Activated B cell treated with CpG ODN at 0.5 μM for 24 hours (primary cell): ENCODE measurements at regions not wholly inside any gene's neighbourhood (a gene's known extent, or its start where the extent isn't known, plus 50 kb on each side); places are given as distances from the start of the nearest gene placed in this dataset.

Experiments used
- ATAC-seq: fragments of 200-7000 bp; cut with Tn5 transposase; one replicate; pipeline ENCODE4 v1.10.0; 2021; ENCODE audit warnings: low read depth, mild to moderate bottlenecking, moderate library complexity
- CTCF ChIA-PET: fragments of 350-600 bp; sonication (Branson Sonifier 250); formaldehyde crosslinking; loops from one replicate; lab custom pipeline; 2021; ENCODE audit warnings: antibody characterized with exemption; lab: Charles Lee
- POLR2A ChIA-PET: fragments of 350-600 bp; sonication (Branson Sonifier 250); formaldehyde crosslinking; loops from one replicate; lab custom pipeline; 2021; ENCODE audit warnings: antibody characterized with exemption; lab: Charles Lee
- DNase-seq: peaks from one replicate; pipeline ENCODE4 v3.0.0; 2022
- H3K27ac Mint-ChIP-seq: one replicate; pipeline ENCODE4 v1.8.0; 2020; ENCODE audit warnings: mixed read lengths
- H3K27me3 Mint-ChIP-seq: one replicate; pipeline ENCODE4 v1.8.0; 2021; ENCODE audit warnings: mixed read lengths
- H3K36me3 Mint-ChIP-seq: one replicate; pipeline ENCODE4 v1.8.0; 2021; ENCODE audit warnings: low read depth, mixed read lengths
- H3K4me1 Mint-ChIP-seq: one replicate; pipeline ENCODE4 v1.8.0; 2021; ENCODE audit warnings: mixed read lengths
- H3K4me3 Mint-ChIP-seq: one replicate; pipeline ENCODE4 v1.8.0; 2020; ENCODE audit warnings: mild to moderate bottlenecking, mixed read lengths
- H3K9me3 Mint-ChIP-seq: one replicate; pipeline ENCODE4 v1.8.0; 2020; ENCODE audit warnings: mixed read lengths
- CTCF ChIP-seq: fragments of 200-600 bp; IDR thresholded peaks from one replicate; pipeline ENCODE4 v1.8.0; 2022; ENCODE audit warnings: antibody characterized with exemption, mild to moderate bottlenecking
- intact Hi-C: fragments of 100-400 bp; cut with micrococcal nuclease; formaldehyde crosslinking; loops from one replicate; pipeline ENCODE4 v1.15.1; 2024

GRCh38 chr20:48196486-48196885 is 411.2 kb upstream of the SULF2 start:
- no peak for DNase-seq
- no peak for TF ChIP-seq CTCF
- H3K27me3 Mint-ChIP-seq: peaks cover 6% of the 10 kb centered on the region
- no peaks in the 10 kb centered on the region for H3K4me1 Mint-ChIP-seq
- POLR2A ChIA-PET: no interaction called here
- CTCF ChIA-PET: no interaction called here
- ATAC-seq: no peak
- H3K36me3 Mint-ChIP-seq: no peaks in the 10 kb centered on the region
- intact Hi-C loops: no loop called here
- H3K9me3 Mint-ChIP-seq: no peaks in the 10 kb centered on the region
- H3K27ac Mint-ChIP-seq: no peak overlapping the region
- no peak overlapping the region for H3K4me3 Mint-ChIP-seq

GRCh38 chr20:48196001-48196400 is 410.7 kb upstream of the SULF2 start:
- ATAC-seq (no peak), DNase-seq (no peak)
- no peaks in the 10 kb centered on the region for H3K36me3 Mint-ChIP-seq
- POLR2A ChIA-PET: no interaction called here
- no peak for TF ChIP-seq CTCF
- intact Hi-C loops: no loop called here
- H3K27ac Mint-ChIP-seq: no peak overlapping the region
- H3K9me3 Mint-ChIP-seq: no peaks in the 10 kb centered on the region
- H3K27me3 Mint-ChIP-seq: peaks cover 6% of the 10 kb centered on the region
- H3K4me1 Mint-ChIP-seq: no peaks in the 10 kb centered on the region
- CTCF ChIA-PET: no interaction called here
- no peak overlapping the region for H3K4me3 Mint-ChIP-seq

- TF ChIP-seq CTCF: no peak
- no peaks in the 10 kb centered on the region for H3K4me1 Mint-ChIP-seq
- DNase-seq: no peak
- ChIA-PET POLR2A (no interaction called here), CTCF (no interaction called here)
- peaks cover 6% of the 10 kb centered on the region for H3K27me3 Mint-ChIP-seq
- ATAC-seq: no peak
- no peaks in the 10 kb centered on the region for H3K36me3 Mint-ChIP-seq
- no peak overlapping the region for H3K4me3 Mint-ChIP-seq
- intact Hi-C loops: no loop called here
- H3K9me3 Mint-ChIP-seq: no peaks in the 10 kb centered on the region
- no peak overlapping the region for H3K27ac Mint-ChIP-seq
Measured at GRCh38 chr20:48195121-48195870, 410.0 kb upstream of the SULF2 start.

- DNase-seq (no peak), ATAC-seq (no peak)
- no peak overlapping the region for H3K27ac Mint-ChIP-seq
- ChIA-PET CTCF (no interaction called here), POLR2A (no interaction called here)
- intact Hi-C loops: no loop called here
- H3K36me3 Mint-ChIP-seq: no peaks in the 10 kb centered on the region
- no peaks in the 10 kb centered on the region for H3K4me1 Mint-ChIP-seq
- H3K27me3 Mint-ChIP-seq: peaks cover 6% of the 10 kb centered on the region
- H3K4me3 Mint-ChIP-seq: no peak overlapping the region
- H3K9me3 Mint-ChIP-seq: no peaks in the 10 kb centered on the region
- TF ChIP-seq CTCF: no peak
Measured at GRCh38 chr20:48194583-48194982, 409.3 kb upstream of the SULF2 start.

- intact Hi-C loops: no loop called here
- H3K27ac Mint-ChIP-seq: no peak overlapping the region
- ChIA-PET CTCF (no interaction called here), POLR2A (no interaction called here)
- H3K4me1 Mint-ChIP-seq: no peaks in the 10 kb centered on the region
- peaks cover 6% of the 10 kb centered on the region for H3K27me3 Mint-ChIP-seq
- no peak overlapping the region for H3K4me3 Mint-ChIP-seq
- DNase-seq (no peak), ATAC-seq (no peak)
- TF ChIP-seq CTCF: no peak
- H3K36me3 Mint-ChIP-seq: no peaks in the 10 kb centered on the region
- peaks cover 2% of the 10 kb centered on the region for H3K9me3 Mint-ChIP-seq
Measured at GRCh38 chr20:48193627-48194425, 408.5 kb upstream of the SULF2 start.
